ENCODE measurements at regions not wholly inside any gene's neighbourhood (a gene's known extent, or its start where the extent isn't known, plus 50 kb on each side); places are given as distances from the start of the nearest gene placed in this dataset.

GRCh38 chr14:30803185-30803584 lies 71.2 kb upstream of the COCH start:
- Histone ChIP-seq H2AFZ (ENCODE audit: low read depth, low read length) (no peak overlapping the region), H3K36me3 (ENCODE audit: control insufficient read depth in 2 of 2, extremely low read depth in 1 of 2, insufficient read depth in 2 of 2, low read length in 2 of 2) (no peaks in the 10 kb centered on the region), H3K4me2 (ENCODE audit: insufficient read depth, low read length) (no peak overlapping the region), H3K4me1 (ENCODE audit: control insufficient read depth, extremely low read depth, insufficient read depth, low read length) (no peaks in the 10 kb centered on the region), H3K27ac (ENCODE audit: insufficient read depth, low read depth, low read length) (no peak overlapping the region), H3K9ac (replicated peaks; ENCODE audit: extremely low read depth, insufficient read depth, low read length) (no peak overlapping the region), H3K27me3 (ENCODE audit: control insufficient read depth in 2 of 2, insufficient read depth in 2 of 2, low read length in 2 of 2) (peaks cover 2 to 6% of the 10 kb centered on the region in 2 experiments), H3K9me3 (replicated peaks; ENCODE audit: control insufficient read depth, insufficient read depth, low read length) (no peaks in the 10 kb centered on the region), H3K4me3 (replicated peaks in 1 of 3; ENCODE audit: insufficient read depth in 1 of 3, low read depth in 1 of 3, low read length in 3 of 3) (no peak overlapping the region), H3K79me2 (ENCODE audit: control insufficient read depth, insufficient read depth, low read length) (no peaks in the 10 kb centered on the region), H3K9me1 (replicated peaks; ENCODE audit: control insufficient read depth, extremely low read depth, insufficient read depth, low read length) (no peaks in the 10 kb centered on the region), H4K20me1 (replicated peaks; ENCODE audit: control insufficient read depth, extremely low read depth, insufficient read depth, low read length) (no peaks in the 10 kb centered on the region)
- no peak for FAIRE-seq
- no TSS peak for BruUV-seq (replicated peaks)
- ChIA-PET POLR2A (no interaction called here), CTCF (interaction anchor here (1.7 kb wide), 1 partner anchor 9 kb away, joined by 6 read pairs; no protein-coding TSS in a partner anchor)
- intact Hi-C loops (cut with micrococcal nuclease): no loop called here
- TF ChIP-seq GATA2 (IDR thresholded peaks at IDR 0.05; ENCODE audit: insufficient read depth, insufficient read length, low read depth, low read length) (no peak), FOS (IDR thresholded peaks at IDR 0.05; ENCODE audit: borderline replicate concordance, insufficient read depth, low read length) (no peak), MAX (IDR thresholded peaks at IDR 0.05; ENCODE audit: insufficient read depth, insufficient read length) (no peak), MYC (IDR thresholded peaks at IDR 0.05; ENCODE audit: low read depth, low read length) (no peak), CTCF (IDR thresholded peaks at IDR 0.05; ENCODE audit: extremely low read depth in 1 of 2, insufficient read depth in 1 of 2, low read depth in 1 of 2, low read length in 2 of 2) (no peak), EZH2 (IDR thresholded peaks at IDR 0.05; ENCODE audit: borderline replicate concordance, low read depth, low read length, severe bottlenecking) (no peak), POLR2A (IDR thresholded peaks at IDR 0.05; ENCODE audit: low read depth, low read length) (no peak), JUN (IDR thresholded peaks at IDR 0.05; ENCODE audit: borderline replicate concordance, insufficient read depth, insufficient read length, low read depth) (no peak), POLR2AphosphoS5 (IDR thresholded peaks at IDR 0.05; ENCODE audit: insufficient read depth, low read depth, low read length) (no peak)
- no peak for DNase-seq (ENCODE audit: low read depth, low spot score)
- dilution Hi-C loops (cut with MboI; ENCODE audit: extremely low pct_ligation_motif_present, low sequenced_read_pairs): no loop called here
